Endothelial cell of umbilical vein (primary cell): ENCODE measurements at regions not wholly inside any gene's neighbourhood (a gene's known extent, or its start where the extent isn't known, plus 50 kb on each side); places are given as distances from the start of the nearest gene placed in this dataset.

Experiments used
- BruUV-seq: library from RNA; stranded (reverse); fragments of 400-500 nt; replicated peaks from 2 replicates; lab custom pipeline; 2021; lab: Mats Ljungman, UMichigan
- CTCF ChIA-PET: fragments of 300-600, 350-600 bp; sonication (Branson Sonifier 250); formaldehyde crosslinking; loops from one replicate; lab custom pipeline; 2021; ENCODE audit warnings: antibody characterized with exemption, inconsistent platforms; lab: Charles Lee
- POLR2A ChIA-PET: fragments of 300-600, 350-600 bp; sonication (Branson Sonifier 250); formaldehyde crosslinking; loops from one replicate; lab custom pipeline; 2021; ENCODE audit warnings: antibody characterized with exemption, inconsistent platforms; lab: Charles Lee
- DNase-seq: peaks from one replicate; pipeline ENCODE4 v3.0.0-alpha.2; 2011; ENCODE audit warnings: low read depth, low spot score
- FAIRE-seq: peaks from 2 replicates; lab custom pipeline; 2011; peaks lifted over from hg19 to GRCh38; lab: Jason Lieb, UNC
- H2AFZ ChIP-seq: 2 replicates; pipeline ENCODE4 v1.6.0; 2012; ENCODE audit warnings: low read depth, low read length, control low read depth, inconsistent platforms
- H3K27ac ChIP-seq: 2 replicates; pipeline ENCODE4 v1.5.1; 2011; ENCODE audit warnings: low read depth, mild to moderate bottlenecking, control low read depth, low read length, moderate library complexity; ENCODE audit not compliant: insufficient read depth
- H3K27me3 ChIP-seq, 2 experiments: 2 replicates each; pipeline versions ENCODE4 v1.6.0 to v1.6.1; 2011; ENCODE audit warnings: low read length in 2 of 2, mixed read lengths in 1 of 2; ENCODE audit not compliant: control insufficient read depth in 2 of 2, insufficient read depth in 2 of 2
- H3K36me3 ChIP-seq, 2 experiments: 2 replicates in 1 of 2; 3 replicates in 1 of 2; pipeline ENCODE4 v1.5.1; 2011; ENCODE audit warnings: low read length in 2 of 2, mild to moderate bottlenecking in 1 of 2, moderate library complexity in 1 of 2; ENCODE audit not compliant: control insufficient read depth in 2 of 2, insufficient read depth in 2 of 2; ENCODE audit errors: extremely low read depth in 1 of 2
- H3K4me1 ChIP-seq: 3 replicates; pipeline ENCODE4 v1.5.1; 2011; ENCODE audit warnings: mild to moderate bottlenecking, low read length; ENCODE audit not compliant: control insufficient read depth, insufficient read depth; ENCODE audit errors: extremely low read depth
- H3K4me2 ChIP-seq: 2 replicates; pipeline ENCODE4 v1.6.1; 2011; ENCODE audit warnings: low read length, control low read depth, mixed read lengths; ENCODE audit not compliant: insufficient read depth
- H3K4me3 ChIP-seq, 3 experiments: fragments of 200-600 bp in 1 of 3; sonication (generic), shearing (Covaris generic) in 1 of 3; replicated peaks in 1 of 3; 2 replicates each; pipeline ENCODE4 v1.5.1; 2011 to 2016; ENCODE audit warnings: control low read depth in 3 of 3, low read length in 3 of 3, mild to moderate bottlenecking in 2 of 3, inconsistent platforms in 1 of 3, low read depth in 1 of 3, moderate library complexity in 1 of 3; ENCODE audit not compliant: insufficient read depth in 1 of 3
- H3K79me2 ChIP-seq: 2 replicates; pipeline ENCODE4 v1.6.0; 2012; ENCODE audit warnings: low read length, inconsistent platforms; ENCODE audit not compliant: control insufficient read depth, insufficient read depth
- H3K9ac ChIP-seq: replicated peaks from 2 replicates; pipeline ENCODE3; 2011; ENCODE audit warnings: low read length, control low read depth; ENCODE audit not compliant: insufficient read depth; ENCODE audit errors: extremely low read depth
- H3K9me1 ChIP-seq: replicated peaks from 3 replicates; pipeline ENCODE4 v1.6.0; 2011; ENCODE audit warnings: mild to moderate bottlenecking, low read length; ENCODE audit not compliant: control insufficient read depth, insufficient read depth; ENCODE audit errors: extremely low read depth
- H3K9me3 ChIP-seq: replicated peaks from 2 replicates; pipeline ENCODE4 v1.5.1; 2012; ENCODE audit warnings: low read length, inconsistent platforms; ENCODE audit not compliant: control insufficient read depth, insufficient read depth
- H4K20me1 ChIP-seq: replicated peaks from 2 replicates; pipeline ENCODE3; 2011; ENCODE audit warnings: mild to moderate bottlenecking, low read length; ENCODE audit not compliant: control insufficient read depth, insufficient read depth; ENCODE audit errors: extremely low read depth
- CTCF ChIP-seq, 2 donors: IDR thresholded peaks; 1 replicate in 1 of 2; 2 replicates in 1 of 2; pipeline ENCODE4 v1.5.1; 2011; ENCODE audit warnings: low read length in 2 of 2, mild to moderate bottlenecking in 2 of 2, moderate library complexity in 2 of 2, control low read depth in 1 of 2, inconsistent platforms in 1 of 2, low read depth in 1 of 2; ENCODE audit not compliant: insufficient read depth in 1 of 2; ENCODE audit errors: extremely low read depth in 1 of 2
- EZH2 ChIP-seq: IDR thresholded peaks from 2 replicates; pipeline ENCODE4 v1.6.1; 2012; ENCODE audit warnings: borderline replicate concordance, low read depth, mild to moderate bottlenecking, moderate library complexity, low read length, inconsistent platforms; ENCODE audit not compliant: severe bottlenecking
- FOS ChIP-seq: IDR thresholded peaks from 2 replicates; pipeline ENCODE4 v1.6.1; 2011; ENCODE audit warnings: mild to moderate bottlenecking, low read length, moderate library complexity, borderline replicate concordance; ENCODE audit not compliant: insufficient read depth
- GATA2 ChIP-seq: IDR thresholded peaks from 2 replicates; pipeline ENCODE4 v1.7.0; 2011; ENCODE audit warnings: low read depth, mild to moderate bottlenecking, moderate library complexity, mixed read lengths, low read length; ENCODE audit not compliant: insufficient read length, insufficient read depth
- JUN ChIP-seq: IDR thresholded peaks from 2 replicates; pipeline ENCODE4 v1.6.1; 2011; ENCODE audit warnings: borderline replicate concordance, low read depth; ENCODE audit not compliant: insufficient read length, insufficient read depth
- MYC ChIP-seq: IDR thresholded peaks from one replicate; pipeline ENCODE4 v1.6.1; 2011; ENCODE audit warnings: mild to moderate bottlenecking, low read depth, low read length
- POLR2A ChIP-seq: IDR thresholded peaks from 2 replicates; pipeline ENCODE4 v1.6.1; 2012; ENCODE audit warnings: low read depth, mild to moderate bottlenecking, control low read depth, low read length
- POLR2AphosphoS5 ChIP-seq: IDR thresholded peaks from 2 replicates; pipeline ENCODE4 v1.6.1; 2012; ENCODE audit warnings: low read depth, mild to moderate bottlenecking, control low read depth, low read length, moderate library complexity; ENCODE audit not compliant: insufficient read depth
- dilution Hi-C: fragments of 300-500 bp; cut with MboI; formaldehyde crosslinking; loops from one replicate; pipeline ENCODE4 v1.15.0; 2019; ENCODE audit warnings: low sequenced_read_pairs; ENCODE audit not compliant: extremely low pct_ligation_motif_present
- intact Hi-C: fragments of 100-400 bp; cut with micrococcal nuclease; formaldehyde crosslinking; loops from one replicate; pipeline ENCODE4 v1.10.0; 2022
- TF ChIP-seq, protein P1 (sequence below): IDR thresholded peaks from 2 replicates; pipeline ENCODE4 v1.6.1; 2011; ENCODE audit not compliant: insufficient read depth, insufficient read length

- FAIRE-seq (no peak), DNase-seq (no peak)
- no peaks in the 10 kb centered on the region for H4K20me1 ChIP-seq
- CTCF ChIA-PET, result no interaction called here
- H3K36me3 ChIP-seq, result no peaks in the 10 kb centered on the region
- intact Hi-C loops (no loop called here), dilution Hi-C loops (no loop called here)
- no peaks in the 10 kb centered on the region for H3K4me1 ChIP-seq
- no peaks in the 10 kb centered on the region for H3K9me3 ChIP-seq
- H3K4me3 ChIP-seq, result no peak overlapping the region
- BruUV-seq, result no TSS peak
- H3K27me3 ChIP-seq, result no peaks in the 10 kb centered on the region
- H2AFZ ChIP-seq, result no peak overlapping the region
- no peaks in the 10 kb centered on the region for H3K9me1 ChIP-seq
- POLR2A ChIA-PET, result no interaction called here
- H3K79me2 ChIP-seq, result no peaks in the 10 kb centered on the region
- no peak overlapping the region for H3K4me2 ChIP-seq
- TF ChIP-seq JUN (no peak), MYC (no peak), POLR2A (no peak), GATA2 (no peak), FOS (no peak), CTCF (IDR thresholded peaks at IDR 0.05; ENCODE audit: extremely low read depth in 1 of 2, insufficient read depth in 1 of 2, low read depth in 1 of 2, low read length in 2 of 2) (no peak), POLR2AphosphoS5 (no peak), EZH2 (no peak)
- TF ChIP-seq, protein P1, sequence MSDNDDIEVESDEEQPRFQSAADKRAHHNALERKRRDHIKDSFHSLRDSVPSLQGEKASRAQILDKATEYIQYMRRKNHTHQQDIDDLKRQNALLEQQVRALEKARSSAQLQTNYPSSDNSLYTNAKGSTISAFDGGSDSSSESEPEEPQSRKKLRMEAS, result no peak
- no peak overlapping the region for H3K9ac ChIP-seq
- H3K27ac ChIP-seq, result no peak overlapping the region
Measured at GRCh38 chr16:14375132-14375491, 254.9 kb downstream of the PARN start.
